ENCODE measurements at regions not wholly inside any gene's neighbourhood (a gene's known extent, or its start where the extent isn't known, plus 50 kb on each side); places are given as distances from the start of the nearest gene placed in this dataset.

GRCh38 chr6:25028328-25028727 is 92.6 kb upstream of the RIPOR2 start:
- intact Hi-C loops (cut with DNase I) = no loop called here
- no peak for DNase-seq
- ATAC-seq (ENCODE audit: poor library complexity) = no peak

GRCh38 chr6:25032934-25033333 is 97.2 kb upstream of the RIPOR2 start:
- intact Hi-C loops (cut with DNase I) = no loop called here
- DNase-seq (no peak), ATAC-seq (ENCODE audit: poor library complexity) (no peak)

- intact Hi-C loops (cut with DNase I) = no loop called here
- no peak for DNase-seq
- no peak for ATAC-seq (ENCODE audit: poor library complexity)
Measured at GRCh38 chr6:25034431-25034921, 98.7 kb upstream of the RIPOR2 start.

- DNase-seq (no peak), ATAC-seq (ENCODE audit: poor library complexity) (no peak)
- intact Hi-C loops (cut with DNase I) = no loop called here
Measured at GRCh38 chr6:25035174-25035511, 99.4 kb upstream of the RIPOR2 start.

- ATAC-seq (ENCODE audit: poor library complexity) (no peak), DNase-seq (no peak)
- intact Hi-C loops (cut with DNase I) = no loop called here
Measured at GRCh38 chr6:25035512-25036435, 100.0 kb upstream of the RIPOR2 start.

GRCh38 chr6:25036461-25036860 is 100.7 kb upstream of the RIPOR2 start:
- DNase-seq (no peak), ATAC-seq (ENCODE audit: poor library complexity) (no peak)
- intact Hi-C loops (cut with DNase I) = no loop called here

- ATAC-seq (ENCODE audit: poor library complexity) = no peak
- intact Hi-C loops (cut with DNase I) = no loop called here
- DNase-seq = no peak
Measured at GRCh38 chr6:25038300-25038699, 102.5 kb upstream of the RIPOR2 start.

- DNase-seq (no peak), ATAC-seq (ENCODE audit: poor library complexity) (no peak)
- intact Hi-C loops (cut with DNase I) = no loop called here
Measured at GRCh38 chr6:25038999-25039398, 103.2 kb upstream of the RIPOR2 start.

- DNase-seq (no peak), ATAC-seq (ENCODE audit: poor library complexity) (no peak)
- intact Hi-C loops (cut with DNase I) = no loop called here
Measured at GRCh38 chr6:25041485-25042035, 105.8 kb upstream of the RIPOR2 start.

- no peak for DNase-seq
- no peak for ATAC-seq (ENCODE audit: poor library complexity)
- intact Hi-C loops (cut with DNase I) = no loop called here
Measured at GRCh38 chr6:25042036-25042521, 106.3 kb upstream of the RIPOR2 start.

- no peak for ATAC-seq (ENCODE audit: poor library complexity)
Measured at GRCh38 chr6:25042536-25042935, 106.8 kb upstream of the RIPOR2 start.

GRCh38 chr6:25042984-25043725 is 107.4 kb upstream of the RIPOR2 start:
- DNase-seq = no peak

More at GRCh38 chr6:25042536-25042935, 106.8 kb upstream of the RIPOR2 start:
- intact Hi-C loops (cut with DNase I) = no loop called here
- DNase-seq = no peak

GRCh38 chr6:25043892-25044291 is 108.1 kb upstream of the RIPOR2 start:
- DNase-seq (no peak), ATAC-seq (ENCODE audit: poor library complexity) (no peak)
- intact Hi-C loops (cut with DNase I) = no loop called here

More at GRCh38 chr6:25042984-25043725, 107.4 kb upstream of the RIPOR2 start:
- intact Hi-C loops (cut with DNase I) = no loop called here
- ATAC-seq (ENCODE audit: poor library complexity) = no peak

GRCh38 chr6:25046942-25047341 is 111.2 kb upstream of the RIPOR2 start:
- intact Hi-C loops (cut with DNase I) = no loop called here
- DNase-seq (no peak), ATAC-seq (ENCODE audit: poor library complexity) (no peak)

- ATAC-seq (ENCODE audit: poor library complexity) = no peak
- intact Hi-C loops (cut with DNase I) = no loop called here
- DNase-seq = no peak
Measured at GRCh38 chr6:25050356-25050755, 114.6 kb upstream of the RIPOR2 start.

GRCh38 chr6:25051083-25051482 is 115.3 kb upstream of the RIPOR2 start:
- intact Hi-C loops (cut with DNase I) = no loop called here
- ATAC-seq (ENCODE audit: poor library complexity) (no peak), DNase-seq (no peak)

GRCh38 chr6:25052181-25052580 is 116.4 kb upstream of the RIPOR2 start:
- DNase-seq = no peak
- intact Hi-C loops (cut with DNase I) = no loop called here
- no peak for ATAC-seq (ENCODE audit: poor library complexity)

- intact Hi-C loops (cut with DNase I) = no loop called here
- DNase-seq (no peak), ATAC-seq (ENCODE audit: poor library complexity) (peak; percentile 51)
Measured at GRCh38 chr6:25053875-25054371, 118.2 kb upstream of the RIPOR2 start.

- ATAC-seq (ENCODE audit: poor library complexity) (no peak), DNase-seq (no peak)
- intact Hi-C loops (cut with DNase I) = no loop called here
Measured at GRCh38 chr6:25054469-25054868, 118.7 kb upstream of the RIPOR2 start.

Measured in Right ventricle myocardium superior (tissue), 1 donor.